CMK (cell line): ENCODE measurements at regions not wholly inside any gene's neighbourhood (a gene's known extent, or its start where the extent isn't known, plus 50 kb on each side); places are given as distances from the start of the nearest gene placed in this dataset.
A peak's percentile ranks its signal among the peaks of the same experiment; 100 is the strongest.
"Not testable (repeated sequence)": the region's sequence is repeated elsewhere in the genome, so short reads cannot be mapped to it uniquely, and the experiment has no call there.

Experiments
- DNase-seq: peaks from one replicate; pipeline ENCODE4 v3.0.0-alpha.2; 2010; ENCODE audit warnings: low read depth

GRCh38 chr1:121052081-121052660, 132.0 kb downstream of the FAM72B start:
- DNase-seq, result not testable (repeated sequence)

- not testable (repeated sequence) for DNase-seq
Observed at GRCh38 chr1:121054928-121055327, 129.2 kb downstream of the FAM72B start.

DNA sequence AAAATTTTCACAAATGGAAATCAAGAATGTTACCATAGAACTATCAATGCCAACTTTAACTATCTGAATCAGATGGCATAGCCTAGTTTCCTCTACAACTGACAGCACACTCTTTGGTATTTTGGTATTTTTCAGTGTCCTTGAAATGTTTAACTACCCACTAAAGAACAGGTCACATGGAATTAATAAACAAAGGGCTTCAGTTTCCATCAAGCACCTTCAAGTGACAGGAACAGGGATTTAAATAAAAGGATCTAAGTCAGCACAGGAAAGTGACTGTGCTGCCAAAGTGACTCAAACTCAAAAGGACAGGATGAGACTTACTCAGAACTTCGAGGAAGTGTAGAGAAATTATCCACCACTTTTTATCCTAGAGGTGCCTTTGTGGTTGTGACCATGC, 117.2 kb downstream of the FAM72B start:
- DNase-seq, result not testable (repeated sequence)

DNA sequence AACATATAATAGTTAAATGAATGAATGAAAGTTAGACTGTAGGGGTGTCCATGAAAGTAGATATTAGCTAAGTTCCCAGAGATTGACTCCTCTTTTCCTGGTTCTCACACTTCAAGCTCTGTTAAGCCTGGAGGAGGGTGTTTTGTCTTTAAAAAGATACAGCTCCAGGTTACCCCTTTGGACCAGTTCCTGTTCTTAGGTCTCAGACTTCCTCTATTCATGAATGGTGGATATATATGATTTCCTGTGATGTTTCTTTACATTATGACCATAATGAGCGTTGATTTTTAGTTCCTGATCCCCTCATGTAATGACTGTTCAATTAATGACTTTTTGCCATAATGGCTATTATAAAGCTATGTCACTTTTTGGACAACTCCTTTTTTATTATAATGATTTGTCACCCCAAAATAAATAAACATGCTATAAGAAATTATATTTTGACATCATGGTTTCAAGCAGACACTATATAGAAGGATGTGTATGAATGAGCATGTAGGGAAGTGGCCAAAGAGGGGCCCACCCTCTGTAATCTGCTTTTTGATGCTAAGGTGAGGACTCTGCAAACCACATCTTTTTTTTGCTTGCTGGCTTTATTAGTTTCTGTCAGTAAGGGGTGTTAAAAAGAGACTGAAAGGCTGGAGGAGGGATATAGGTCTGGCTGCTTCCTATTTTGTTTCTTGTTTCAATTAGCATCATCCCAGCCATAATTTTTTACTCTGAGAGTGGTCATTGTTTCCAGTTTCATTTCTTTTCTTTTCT, 115.2 kb downstream of the FAM72B start:
- DNase-seq, result not testable (repeated sequence)

GRCh38 chr1:121073852-121074251, 110.3 kb downstream of the FAM72B start:
- DNase-seq, result not testable (repeated sequence)

GRCh38 chr1:121075254-121075805, 108.8 kb downstream of the FAM72B start:
- not testable (repeated sequence) for DNase-seq

GRCh38 chr1:121076674-121077073, 107.5 kb downstream of the FAM72B start:
- DNase-seq, result not testable (repeated sequence)

DNA sequence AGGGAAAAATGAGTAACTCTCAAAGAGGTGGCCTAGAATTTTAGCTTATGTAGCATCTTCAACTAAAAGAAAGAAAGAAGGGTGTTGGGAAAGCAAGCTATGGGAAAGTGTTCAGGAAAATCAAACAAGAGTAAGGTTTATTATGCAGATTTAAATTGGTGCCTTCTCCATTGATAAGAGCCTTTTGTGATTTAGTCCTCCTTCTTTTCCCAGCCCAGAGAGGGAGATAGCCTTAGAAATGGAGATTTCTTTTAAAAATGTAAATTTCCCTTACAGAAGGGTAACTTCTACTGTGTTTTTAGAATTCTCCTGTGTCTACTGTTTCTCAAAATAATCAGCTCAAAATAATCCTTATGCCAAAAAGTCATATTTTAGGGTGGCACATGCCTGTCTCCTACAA, 104.5 kb downstream of the FAM72B start:
- DNase-seq, result not testable (repeated sequence)

GRCh38 chr1:121080197-121080903, 103.8 kb downstream of the FAM72B start:
- peak; percentile 0 for DNase-seq

DNA sequence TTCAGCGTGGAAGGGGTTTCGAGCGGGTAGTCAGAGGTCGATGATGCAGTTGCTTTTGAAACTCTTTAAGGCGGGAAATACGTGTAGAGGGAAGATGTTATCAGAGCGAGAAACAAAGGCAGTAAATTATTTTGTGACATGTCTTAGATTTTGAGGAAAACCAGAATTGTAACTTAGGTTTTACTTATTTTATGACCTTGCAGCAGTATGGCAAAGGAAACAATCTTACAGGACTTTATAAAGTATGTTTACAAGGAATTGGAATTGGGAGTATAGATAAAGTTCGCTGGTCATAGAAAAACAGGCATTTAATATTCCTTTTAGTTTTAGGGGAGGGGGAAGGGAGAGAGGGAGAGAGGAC, 103.3 kb downstream of the FAM72B start:
- not testable (repeated sequence) for DNase-seq

GRCh38 chr1:121081625-121082199, 102.4 kb downstream of the FAM72B start:
- DNase-seq, result not testable (repeated sequence)

DNA sequence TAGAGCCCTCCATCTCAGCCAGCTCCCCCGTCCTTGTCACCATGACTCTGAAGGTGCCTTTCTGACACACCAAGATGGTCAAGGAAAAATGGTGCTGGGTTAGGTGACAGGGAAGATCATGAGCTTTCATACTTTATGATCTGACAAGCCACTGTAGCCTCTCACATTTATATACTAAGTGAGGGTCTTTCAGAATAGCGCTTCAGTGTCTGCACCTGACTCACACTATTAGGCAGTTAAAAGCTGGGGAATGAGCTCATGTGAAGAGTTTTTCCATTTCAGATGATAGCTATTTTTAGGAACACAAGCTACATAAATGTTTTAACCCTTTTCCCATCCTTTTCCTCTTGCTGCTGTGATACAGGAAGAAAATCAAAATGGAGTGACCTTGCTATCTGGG, 101.1 kb downstream of the FAM72B start:
- DNase-seq, result not testable (repeated sequence)

DNA sequence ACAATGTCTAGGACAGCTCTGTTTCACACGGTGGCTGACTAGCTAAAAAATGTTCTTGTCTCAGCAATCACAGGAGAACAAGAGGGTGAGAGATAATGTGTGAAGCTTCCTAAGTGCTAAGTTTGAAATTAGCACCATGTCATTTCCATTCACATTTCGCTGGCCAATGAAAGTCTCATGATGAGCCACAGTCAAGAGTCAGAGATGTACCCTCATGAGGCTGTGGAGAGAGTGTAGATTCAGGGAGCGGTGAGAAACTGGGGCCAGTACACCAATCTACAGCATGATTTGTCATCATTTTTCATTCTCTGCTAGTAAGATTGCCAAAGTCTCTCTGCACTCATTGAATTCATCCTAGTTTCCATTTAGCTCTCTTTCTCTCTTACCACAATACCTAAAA, 97.9 kb downstream of the FAM72B start:
- DNase-seq, result not testable (repeated sequence)

- not testable (repeated sequence) for DNase-seq
Observed at GRCh38 chr1:121087221-121087620, 96.9 kb downstream of the FAM72B start.

GRCh38 chr1:121088568-121088967, 95.6 kb downstream of the FAM72B start:
- DNase-seq, result not testable (repeated sequence)

- DNase-seq, result peak; percentile 26
Observed at GRCh38 chr1:121092329-121092968, 91.7 kb downstream of the FAM72B start.

DNA sequence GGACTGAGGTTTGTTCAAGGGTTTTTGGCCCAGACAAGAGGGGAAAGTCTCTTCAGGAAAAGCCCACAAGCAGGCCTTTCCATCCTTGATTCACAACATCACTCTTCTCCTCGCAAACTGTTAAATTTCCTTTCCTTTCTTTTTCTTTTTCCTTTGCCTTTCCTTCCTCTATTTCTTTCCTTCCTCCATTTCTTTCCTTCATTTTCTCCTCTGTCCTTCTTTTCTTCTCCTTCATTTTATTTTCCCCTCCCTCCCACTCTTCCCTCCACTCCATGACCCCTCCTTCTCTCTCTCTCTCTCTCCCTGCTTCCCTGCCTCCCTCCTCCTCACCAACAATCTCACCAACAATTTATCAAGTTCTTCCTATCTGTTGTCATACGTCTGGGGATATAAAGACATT, 89.1 kb downstream of the FAM72B start:
- not testable (repeated sequence) for DNase-seq

- DNase-seq, result peak; percentile 3
Observed at GRCh38 chr1:121097127-121097866, 86.8 kb downstream of the FAM72B start.

DNA sequence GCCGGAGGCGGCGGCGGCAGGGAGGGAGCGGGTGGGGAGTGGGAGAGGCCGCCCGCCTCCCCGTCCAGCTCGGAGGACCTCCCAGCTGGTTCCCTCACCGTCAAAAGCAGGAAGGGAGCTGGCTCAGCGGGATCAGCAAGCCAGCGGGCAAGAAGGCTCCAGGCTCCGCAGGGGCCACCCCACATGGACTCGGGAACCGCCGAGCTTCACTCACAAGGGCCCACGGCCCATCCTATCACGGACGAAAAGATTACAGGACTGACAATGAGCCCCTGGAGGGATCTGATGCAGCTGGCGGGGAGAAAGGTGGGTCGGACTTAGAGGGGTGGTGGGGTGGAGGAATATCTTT, 86.3 kb downstream of the FAM72B start:
- DNase-seq, result not testable (repeated sequence)

DNA sequence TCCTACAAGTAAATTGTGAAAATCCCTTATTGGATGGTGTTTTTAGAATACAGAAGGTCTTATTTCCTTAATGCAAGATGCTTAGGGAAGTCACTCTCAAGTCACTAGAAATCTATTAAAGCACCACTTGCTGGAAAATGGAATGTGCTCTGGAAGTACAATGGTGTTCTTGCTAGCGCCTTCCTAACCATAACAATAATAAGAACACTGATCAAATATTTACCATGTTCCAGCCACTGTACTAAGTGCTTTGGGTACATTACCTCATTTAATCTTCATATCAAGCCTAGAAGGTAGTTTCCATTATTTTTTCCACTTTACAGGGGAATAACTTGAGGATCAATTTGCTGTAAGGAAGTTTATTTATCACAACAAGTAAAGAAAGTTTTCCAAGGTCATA, 75.1 kb downstream of the FAM72B start:
- DNase-seq, result not testable (repeated sequence)
